NOMO-1 treated with dmso at 0.1 percent for 144 hours (cell line): ENCODE measurements at regions not wholly inside any gene's neighbourhood (a gene's known extent, or its start where the extent isn't known, plus 50 kb on each side); places are given as distances from the start of the nearest gene placed in this dataset.

ENCODE experiments used
- DNase-seq: peaks from one replicate; lab custom pipeline; 2025; ENCODE audit not compliant: unreplicated experiment; lab: John Stamatoyannopoulos, UW

GRCh38 chr4:45795135-45795534 lies 328.7 kb downstream of the GABRG1 start:
- DNase-seq: no peak

GRCh38 chr4:45778514-45778913 lies 345.3 kb downstream of the GABRG1 start:
- DNase-seq: no peak

GRCh38 chr4:45776146-45776545 lies 347.7 kb downstream of the GABRG1 start:
- DNase-seq: no peak

- DNase-seq: no peak
Observed at GRCh38 chr4:45770958-45771357, 352.9 kb downstream of the GABRG1 start.

DNA sequence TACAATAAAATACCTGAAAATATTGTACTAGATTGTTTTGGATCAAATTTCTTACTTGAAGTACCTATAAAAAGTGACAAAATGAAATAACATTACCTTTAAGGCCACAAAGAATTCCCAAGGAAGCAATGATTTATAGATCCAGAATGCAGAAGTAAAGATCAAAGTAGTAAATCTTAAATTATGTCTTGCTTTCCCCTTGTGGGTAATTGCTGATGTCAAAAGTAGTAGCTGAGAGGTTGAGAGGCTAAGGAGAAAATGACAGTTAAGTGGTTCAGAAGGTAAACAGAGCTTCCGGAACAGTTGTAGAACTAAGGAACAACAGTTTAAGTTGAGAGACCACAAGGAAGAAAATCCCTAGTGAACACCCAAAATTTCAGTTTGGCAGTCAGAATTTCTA lies 358.3 kb downstream of the GABRG1 start:
- DNase-seq: no peak

GRCh38 chr4:45751877-45752530 lies 371.9 kb downstream of the GABRG1 start:
- no peak for DNase-seq

DNA sequence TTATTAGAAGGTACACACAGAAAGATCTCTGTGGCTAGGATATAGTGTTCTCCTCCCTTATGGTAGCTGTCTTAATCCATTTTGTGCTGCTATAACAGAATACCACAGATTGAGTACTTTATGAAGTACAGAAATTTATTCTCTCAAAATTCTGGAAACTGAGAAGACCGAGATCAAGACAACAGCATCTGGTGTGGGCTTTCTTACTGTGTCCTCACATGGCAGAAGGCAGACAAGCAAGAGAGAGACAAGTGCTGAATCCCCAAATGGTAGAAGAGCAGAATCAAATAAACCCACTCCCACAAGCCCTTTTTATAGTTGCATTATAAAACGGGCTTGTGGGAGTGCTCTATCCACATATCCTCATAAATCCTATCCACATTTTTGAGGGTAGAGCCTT lies 373.1 kb downstream of the GABRG1 start:
- DNase-seq: no peak

DNA sequence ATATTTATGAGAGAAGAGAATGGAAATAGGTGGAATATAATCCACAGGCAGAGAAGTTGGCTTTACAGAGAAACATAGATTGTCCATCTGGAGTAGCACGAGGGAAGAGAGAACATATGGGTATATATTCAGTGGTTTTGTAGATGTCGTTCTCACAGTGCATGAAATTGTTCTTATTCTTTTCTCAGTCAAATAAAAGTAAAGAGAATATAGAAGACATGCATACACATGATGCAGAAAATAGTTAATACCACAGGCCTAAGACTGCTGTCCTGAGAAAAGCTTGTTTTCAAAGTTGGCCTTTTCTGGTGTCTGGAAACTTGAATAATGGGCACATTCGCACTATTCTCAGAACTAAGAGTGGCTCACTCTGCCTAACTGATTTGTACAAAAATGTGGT lies 378.1 kb downstream of the GABRG1 start:
- DNase-seq: no peak

- DNase-seq: no peak
Observed at GRCh38 chr4:45741897-45742296, 382.0 kb downstream of the GABRG1 start.

GRCh38 chr4:45732161-45732560 lies 391.7 kb downstream of the GABRG1 start:
- DNase-seq: no peak

DNA sequence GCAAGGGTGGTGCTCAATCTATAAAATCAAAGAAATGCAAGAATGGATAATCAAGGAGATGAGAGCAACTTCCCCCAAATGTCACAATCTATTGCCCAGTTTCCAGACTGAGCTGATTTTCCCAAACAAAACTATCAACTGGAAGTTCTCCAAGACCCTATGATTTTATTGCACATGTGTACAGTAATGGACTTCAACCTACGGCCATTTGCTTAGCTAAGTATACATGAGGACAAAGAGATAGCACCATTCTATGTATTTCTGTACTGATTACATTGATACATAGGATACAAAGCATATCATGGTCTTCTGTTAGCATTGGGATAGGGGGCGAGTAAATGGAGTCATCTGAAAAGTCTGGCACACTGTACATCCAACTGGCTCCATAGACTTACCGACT lies 407.8 kb downstream of the GABRG1 start:
- DNase-seq: no peak

DNA sequence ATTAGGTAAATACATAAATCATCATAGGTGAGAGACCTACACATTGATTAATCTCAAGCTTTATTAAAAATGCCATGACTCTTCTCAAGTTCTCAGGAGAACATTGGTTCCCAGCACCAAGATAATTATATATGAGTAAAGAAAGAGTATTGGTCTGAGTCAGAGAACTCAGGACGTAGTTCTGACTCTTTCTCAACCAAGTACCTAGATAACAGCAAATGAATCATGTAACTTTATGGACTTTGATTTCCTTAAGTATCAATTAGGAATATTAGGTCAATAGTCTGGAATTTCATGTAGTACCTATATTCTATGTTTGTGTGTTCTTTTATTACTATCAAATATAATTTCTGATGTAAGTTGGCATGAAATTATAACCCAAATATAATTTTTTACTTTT lies 409.9 kb downstream of the GABRG1 start:
- DNase-seq: no peak

DNA sequence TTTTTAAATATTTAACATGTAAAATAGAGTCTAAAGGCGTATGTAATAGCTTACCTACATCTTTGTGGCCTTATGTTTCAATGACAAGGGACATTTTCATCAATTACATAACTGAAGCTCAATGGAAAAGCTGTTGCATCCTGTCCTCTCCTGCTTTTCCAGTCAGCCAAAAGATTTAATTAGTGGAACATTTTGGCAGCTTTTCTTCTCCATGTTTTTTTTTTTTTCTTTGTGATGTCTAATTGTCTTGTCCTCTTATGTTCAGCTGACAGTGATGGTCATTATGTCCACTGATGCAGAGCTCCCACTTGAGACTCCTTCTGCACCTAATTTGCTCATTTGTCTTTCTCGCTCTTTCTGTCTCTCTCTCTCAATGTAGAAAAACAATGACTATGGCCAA lies 422.2 kb downstream of the GABRG1 start:
- no peak for DNase-seq

- no peak for DNase-seq
Observed at GRCh38 chr4:45693746-45694145, 430.1 kb downstream of the GABRG1 start.

GRCh38 chr4:45692131-45692735 lies 431.6 kb downstream of the GABRG1 start:
- DNase-seq: no peak

DNA sequence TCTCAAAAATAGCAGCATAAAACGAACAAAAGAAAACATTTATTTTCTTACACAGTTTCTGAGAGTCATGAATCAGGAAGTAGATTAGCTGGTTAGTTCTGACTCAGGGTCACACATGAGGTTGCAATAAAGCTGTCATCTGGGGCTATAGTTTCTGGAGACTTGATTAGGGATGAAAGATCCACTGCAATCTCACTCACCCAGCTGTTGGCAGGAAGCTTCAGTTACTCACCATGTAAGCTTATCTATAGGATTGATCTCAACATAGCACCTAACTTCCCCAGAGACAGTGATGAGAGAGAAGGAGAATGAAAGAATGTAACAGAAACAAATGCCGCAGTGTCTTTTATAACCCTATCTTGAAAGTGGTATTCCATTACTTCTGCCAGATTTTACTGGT lies 435.5 kb downstream of the GABRG1 start:
- no peak for DNase-seq

GRCh38 chr4:45679411-45679810 lies 444.4 kb downstream of the GABRG1 start:
- no peak for DNase-seq

- DNase-seq: no peak
Observed at GRCh38 chr4:45668128-45668527, 455.7 kb downstream of the GABRG1 start.

- DNase-seq: no peak
Observed at GRCh38 chr4:45663628-45664081, 460.2 kb downstream of the GABRG1 start.

DNA sequence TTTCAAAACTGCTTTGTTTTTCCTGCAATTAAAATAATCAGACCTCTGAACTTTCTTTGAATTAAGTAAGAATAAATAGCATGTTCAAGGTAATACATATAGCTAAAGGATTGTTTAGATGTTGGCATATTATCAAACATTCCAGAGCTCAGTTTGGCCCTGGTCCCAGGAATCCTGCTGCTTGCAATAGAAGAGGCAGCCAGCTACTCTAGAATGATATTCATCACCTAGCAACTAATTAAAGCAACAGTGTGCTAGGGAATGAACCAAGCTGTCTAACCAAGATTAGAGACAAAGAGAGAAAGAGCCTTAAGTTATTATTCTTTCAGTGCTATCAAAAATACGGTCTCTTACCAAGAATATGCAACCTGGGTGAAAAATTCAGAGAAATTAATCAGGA lies 460.9 kb downstream of the GABRG1 start:
- no peak for DNase-seq

- no peak for DNase-seq
Observed at GRCh38 chr4:45661893-45662292, 462.0 kb downstream of the GABRG1 start.

DNA sequence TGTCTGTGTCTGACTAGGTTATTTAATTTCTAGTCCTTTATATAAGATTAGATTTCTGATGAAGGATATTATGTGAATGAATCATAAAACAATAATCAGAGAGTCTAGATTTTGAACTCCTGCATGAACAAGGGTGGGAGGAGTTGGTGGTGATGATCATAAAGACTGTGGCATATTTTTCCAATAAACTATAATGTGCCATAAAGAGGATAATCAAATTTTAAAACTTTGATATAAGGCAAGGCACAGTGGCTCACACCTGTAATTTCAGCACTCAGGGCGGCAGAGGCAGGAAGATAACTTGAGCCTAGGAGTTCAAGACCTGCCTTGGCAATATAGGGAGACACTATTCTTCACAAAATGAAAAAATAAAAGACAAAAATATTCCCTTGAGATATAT lies 473.3 kb downstream of the GABRG1 start:
- DNase-seq: no peak

GRCh38 chr4:45648846-45649245 lies 475.0 kb downstream of the GABRG1 start:
- DNase-seq: no peak
